H1 (cell line): ENCODE measurements at regions not wholly inside any gene's neighbourhood (a gene's known extent, or its start where the extent isn't known, plus 50 kb on each side); places are given as distances from the start of the nearest gene placed in this dataset.

ENCODE experiments used
- CTCF ChIA-PET: fragments of 300-600 bp; sonication (Branson Sonifier 250); formaldehyde crosslinking; loops from one replicate; lab custom pipeline; 2021; ENCODE audit not compliant: partially characterized antibody; lab: Charles Lee
- POLR2A ChIA-PET: fragments of 300-600 bp; sonication (Branson Sonifier 250); formaldehyde crosslinking; loops from one replicate; lab custom pipeline; 2021; ENCODE audit warnings: inconsistent platforms; ENCODE audit not compliant: partially characterized antibody; lab: Charles Lee
- DNase-seq, 2 experiments: peaks; one replicate each; pipeline versions ENCODE4 v3.0.0 to v3.0.0-alpha.2; 2010 to 2022; ENCODE audit warnings: low spot score in 2 of 2, low read depth in 1 of 2, mixed read lengths in 1 of 2
- FAIRE-seq: peaks from 2 replicates; lab custom pipeline; 2011; peaks lifted over from hg19 to GRCh38; lab: Jason Lieb, UNC
- H2AFZ ChIP-seq: 2 replicates; pipeline ENCODE4 v1.8.1; 2012; ENCODE audit warnings: low read length, inconsistent platforms
- H2AK5ac ChIP-seq: 2 replicates; pipeline ENCODE4 v1.6.1; 2013; ENCODE audit warnings: low read depth, low read length
- H2BK120ac ChIP-seq: replicated peaks from 2 replicates; pipeline ENCODE3; 2013; ENCODE audit warnings: low read depth, low read length, inconsistent platforms
- H2BK12ac ChIP-seq: 2 replicates; pipeline ENCODE4 v1.6.1; 2013; ENCODE audit warnings: low read depth, low read length
- H2BK15ac ChIP-seq: 2 replicates; pipeline ENCODE4 v1.6.1; 2013; ENCODE audit warnings: low read length
- H2BK20ac ChIP-seq: 2 replicates; pipeline ENCODE4 v1.6.1; 2013; ENCODE audit warnings: low read length
- H2BK5ac ChIP-seq: 2 replicates; pipeline ENCODE4 v1.6.1; 2013; ENCODE audit warnings: low read depth, low read length
- H3K14ac ChIP-seq: 2 replicates; pipeline ENCODE4 v1.6.1; 2013; ENCODE audit warnings: inconsistent platforms; ENCODE audit not compliant: insufficient read length
- H3K18ac ChIP-seq: 2 replicates; pipeline ENCODE4 v1.6.1; 2013; ENCODE audit warnings: low read length; ENCODE audit errors: extremely low read depth
- H3K23ac ChIP-seq: 2 replicates; pipeline ENCODE4 v1.6.1; 2013; ENCODE audit warnings: inconsistent platforms; ENCODE audit not compliant: insufficient read length
- H3K23me2 ChIP-seq: 2 replicates; pipeline ENCODE4 v1.6.1; 2013; ENCODE audit warnings: low read depth, low read length
- H3K27ac ChIP-seq: 2 replicates; pipeline ENCODE4 v1.6.1; 2011; ENCODE audit warnings: low read depth, low read length, inconsistent platforms
- H3K27me3 ChIP-seq, 4 experiments: replicated peaks in 1 of 4; 1 replicate in 1 of 4; 2 replicates in 3 of 4; pipeline versions ENCODE4 v1.6.1 to v1.8.1; 2011 to 2013; ENCODE audit warnings: low read length in 3 of 4, mild to moderate bottlenecking in 3 of 4, inconsistent platforms in 2 of 4, mixed read lengths in 2 of 4, moderate library complexity in 1 of 4; ENCODE audit not compliant: control insufficient read depth in 3 of 4, insufficient read depth in 3 of 4; ENCODE audit errors: extremely low read depth in 1 of 4
- H3K36me3 ChIP-seq, 4 experiments: 2 replicates each; pipeline versions ENCODE4 v1.6.1 to v1.8.1; 2011 to 2013; ENCODE audit warnings: mild to moderate bottlenecking in 4 of 4, low read length in 3 of 4, moderate library complexity in 2 of 4, control low read depth in 1 of 4, inconsistent platforms in 1 of 4; ENCODE audit not compliant: insufficient read depth in 4 of 4, control insufficient read depth in 2 of 4
- H3K4ac ChIP-seq: replicated peaks from 2 replicates; pipeline ENCODE3; 2013; ENCODE audit warnings: low read length, low read depth, mixed read lengths, inconsistent platforms; ENCODE audit not compliant: insufficient read length
- H3K4me1 ChIP-seq, 4 experiments: replicated peaks in 1 of 4; 1 replicate in 1 of 4; 2 replicates in 3 of 4; pipeline versions ENCODE4 v1.6.1 to v1.8.1; 2011 to 2013; ENCODE audit warnings: low read length in 3 of 4, inconsistent platforms in 2 of 4, mixed read lengths in 1 of 4; ENCODE audit not compliant: insufficient read depth in 4 of 4, control insufficient read depth in 3 of 4
- H3K4me2 ChIP-seq, 2 experiments: 2 replicates each; pipeline versions ENCODE4 v1.6.1 to v1.8.1; 2011 to 2013; ENCODE audit warnings: low read depth in 2 of 2, low read length in 2 of 2, control low read depth in 1 of 2, inconsistent platforms in 1 of 2, mild to moderate bottlenecking in 1 of 2; ENCODE audit not compliant: insufficient read depth in 1 of 2
- H3K4me3 ChIP-seq, 4 experiments: fragments of 200-600, 300-600 bp in 1 of 4; sonication (generic), shearing (Covaris generic), sonication (Bioruptor Twin) in 1 of 4; 2 replicates each; pipeline versions ENCODE4 v1.5.1 to v1.8.1; 2011 to 2016; ENCODE audit warnings: low read length in 4 of 4, low read depth in 3 of 4, control low read depth in 2 of 4, inconsistent platforms in 2 of 4, mild to moderate bottlenecking in 2 of 4, mixed read lengths in 1 of 4, moderate library complexity in 1 of 4; ENCODE audit not compliant: insufficient read depth in 2 of 4; ENCODE audit errors: extremely low read depth in 1 of 4
- H3K56ac ChIP-seq: replicated peaks from 2 replicates; pipeline ENCODE3; 2013; ENCODE audit warnings: low read depth, mild to moderate bottlenecking, mixed read lengths, low read length, inconsistent platforms; ENCODE audit not compliant: insufficient read length
- H3K79me1 ChIP-seq: 2 replicates; pipeline ENCODE4 v1.6.1; 2013; ENCODE audit warnings: low read depth, low read length, control low read depth
- H3K79me2 ChIP-seq, 2 experiments: 2 replicates each; pipeline versions ENCODE4 v1.6.1 to v1.8.1; 2012 to 2013; ENCODE audit warnings: low read length in 2 of 2, mild to moderate bottlenecking in 2 of 2, inconsistent platforms in 1 of 2; ENCODE audit not compliant: insufficient read depth in 2 of 2, control insufficient read depth in 1 of 2
- H3K9ac ChIP-seq, 4 experiments: replicated peaks in 1 of 4; 1 replicate in 1 of 4; 2 replicates in 3 of 4; pipeline versions ENCODE4 v1.6.1 to v1.8.1; 2011 to 2013; ENCODE audit warnings: low read depth in 3 of 4, low read length in 3 of 4, control low read depth in 2 of 4, mild to moderate bottlenecking in 2 of 4, moderate library complexity in 2 of 4, inconsistent platforms in 1 of 4; ENCODE audit errors: extremely low read depth in 1 of 4
- H3K9me3 ChIP-seq, 2 experiments: 2 replicates each; pipeline versions ENCODE4 v1.6.1 to v1.8.1; 2012 to 2013; ENCODE audit warnings: mild to moderate bottlenecking in 2 of 2, moderate library complexity in 2 of 2, control low read depth in 1 of 2, inconsistent platforms in 1 of 2, low read depth in 1 of 2, low read length in 1 of 2, mixed read lengths in 1 of 2; ENCODE audit not compliant: insufficient read depth in 2 of 2
- H4K20me1 ChIP-seq, 2 experiments: replicated peaks in 1 of 2; 2 replicates each; pipeline versions ENCODE3 to v1.8.1; 2011 to 2013; ENCODE audit warnings: inconsistent platforms in 2 of 2, low read length in 2 of 2, mild to moderate bottlenecking in 1 of 2; ENCODE audit not compliant: insufficient read depth in 2 of 2, control insufficient read depth in 1 of 2
- H4K5ac ChIP-seq: 2 replicates; pipeline ENCODE4 v1.6.1; 2013; ENCODE audit warnings: low read length, low read depth, mixed read lengths, inconsistent platforms; ENCODE audit not compliant: insufficient read length
- H4K8ac ChIP-seq: 2 replicates; pipeline ENCODE4 v1.8.0; 2013; ENCODE audit warnings: mild to moderate bottlenecking, moderate library complexity, low read length, inconsistent platforms; ENCODE audit not compliant: insufficient read depth; ENCODE audit errors: extremely low read depth
- H4K91ac ChIP-seq: replicated peaks from 2 replicates; pipeline ENCODE3; 2013; ENCODE audit warnings: low read length, mixed read lengths, inconsistent platforms; ENCODE audit not compliant: insufficient read length
- CEBPB ChIP-seq: IDR thresholded peaks from 2 replicates; pipeline ENCODE4 v1.6.1; 2012; ENCODE audit warnings: low read depth, low read length
- CHD1 ChIP-seq: IDR thresholded peaks from 2 replicates; pipeline ENCODE4 v1.6.1; 2012; ENCODE audit warnings: low read depth, low read length, improper control_type of control experiment
- CTBP2 ChIP-seq: IDR thresholded peaks from 2 replicates; pipeline ENCODE4 v1.7.0; 2011; ENCODE audit warnings: borderline replicate concordance, mild to moderate bottlenecking, moderate library complexity, mixed read lengths, low read length; ENCODE audit not compliant: insufficient read depth, insufficient read length
- CTCF ChIP-seq, 3 experiments: IDR thresholded peaks; 1 replicate in 2 of 3; 2 replicates in 1 of 3; pipeline versions ENCODE4 v1.5.1 to v1.6.1; 2011; ENCODE audit warnings: low read length in 3 of 3, mild to moderate bottlenecking in 3 of 3, inconsistent platforms in 2 of 3, low read depth in 1 of 3, moderate library complexity in 1 of 3; ENCODE audit not compliant: insufficient read depth in 1 of 3; ENCODE audit errors: control extremely low read depth in 1 of 3
- FOSL1 ChIP-seq: IDR thresholded peaks from 2 replicates; pipeline ENCODE4 v1.6.1; 2011; ENCODE audit warnings: mild to moderate bottlenecking, low read depth, low read length, moderate library complexity; ENCODE audit not compliant: insufficient read depth
- KDM4A ChIP-seq: IDR thresholded peaks from one replicate; pipeline ENCODE4 v1.7.1; 2012; ENCODE audit warnings: low read depth, mild to moderate bottlenecking, moderate library complexity, low read length, inconsistent platforms; ENCODE audit not compliant: severe bottlenecking
- POLR2A ChIP-seq, 2 experiments: IDR thresholded peaks; 1 replicate in 1 of 2; 2 replicates in 1 of 2; pipeline ENCODE4 v1.6.1; 2011; ENCODE audit warnings: low read depth in 2 of 2, low read length in 2 of 2, mild to moderate bottlenecking in 2 of 2; ENCODE audit errors: control extremely low read depth in 1 of 2
- SIN3A ChIP-seq, 2 experiments: IDR thresholded peaks in 1 of 2; conservative IDR thresholded peaks in 1 of 2; 2 replicates each; pipeline ENCODE4 v1.6.1; 2011 to 2012; ENCODE audit warnings: low read length in 2 of 2, improper control_type of control experiment in 1 of 2, low read depth in 1 of 2, mild to moderate bottlenecking in 1 of 2
- WGBS, 2 experiments: shearing (Covaris generic) in 1 of 2; methylation state at CpG; one replicate each; pipeline versions ENCODE4 v1.1.6 to v1.1.7; 2013 to 2015; ENCODE audit warnings: low lambda C conversion rate in 2 of 2, mixed read lengths in 2 of 2, inconsistent platforms in 1 of 2, low coverage in 1 of 2, missing lambda C conversion rate in 1 of 2; ENCODE audit not compliant: insufficient replicate concordance in 2 of 2, insufficient coverage in 1 of 2, insufficient read length in 1 of 2; ENCODE audit errors: extremely low coverage in 1 of 2, missing lambda C conversion rate in 1 of 2; 5-methylcytosine and 5-hydroxymethylcytosine counted together

- Histone ChIP-seq H3K79me1 (no peaks in the 10 kb centered on the region), H4K5ac (no peak overlapping the region), H3K79me2 (no peaks in the 10 kb centered on the region; a peak in 1 of 4 replicates), H3K56ac (no peak overlapping the region), H2BK120ac (no peak overlapping the region), H4K20me1 (peaks cover 0 to 12% of the 10 kb centered on the region in 2 experiments), H3K4ac (no peak overlapping the region), H3K27ac (no peak overlapping the region), H3K23me2 (peaks cover 6% of the 10 kb centered on the region; the same call in 1 of the 2 replicates), H4K8ac (no peak overlapping the region), H2AFZ (no peak overlapping the region), H3K9me3 (no peaks in the 10 kb centered on the region), H3K14ac (no peak overlapping the region), H2AK5ac (no peak overlapping the region), H4K91ac (no peak overlapping the region), H3K23ac (no peak overlapping the region), H2BK15ac (no peak overlapping the region), H3K36me3 (no peaks in the 10 kb centered on the region), H3K27me3 (no peaks in the 10 kb centered on the region), H2BK20ac (no peak overlapping the region), H3K4me1 (peaks cover 0 to 7% (median 4%) of the 10 kb centered on the region in 4 experiments; a peak in 3 of 7 replicates), H3K4me3 (no peak overlapping the region), H3K18ac (no peak overlapping the region), H3K4me2 (no peak overlapping the region), H3K9ac (no peak overlapping the region), H2BK5ac (no peak overlapping the region), H2BK12ac (peak overlapping the region; percentile 27; the same call in 1 of the 2 replicates)
- DNase-seq (no peak), FAIRE-seq (no peak)
- ChIA-PET CTCF (interaction anchor here (1.6 kb wide), 1 partner anchor 61 kb away, joined by 3 read pairs; no protein-coding TSS in a partner anchor), POLR2A (no interaction called here)
- no peak for TF ChIP-seq KDM4A
- no peak for TF ChIP-seq CTCF (IDR thresholded peaks at IDR 0.05; ENCODE audit: control extremely low read depth in 1 of 3, insufficient read depth in 1 of 3, low read depth in 1 of 3, low read length in 3 of 3)
- no peak for TF ChIP-seq SIN3A (conservative IDR thresholded peaks at IDR 0.05 in 1 of 2, IDR thresholded peaks at IDR 0.05 in 1 of 2; ENCODE audit: low read depth in 1 of 2, low read length in 2 of 2)
- TF ChIP-seq CHD1: no peak
- TF ChIP-seq FOSL1: no peak
- TF ChIP-seq CEBPB: 0 out of 2 replicates have a peak, but pooled peaks have one; percentile 48
- TF ChIP-seq POLR2A (IDR thresholded peaks at IDR 0.05; ENCODE audit: control extremely low read depth in 1 of 2, low read depth in 2 of 2, low read length in 2 of 2): no peak
- TF ChIP-seq CTBP2: no peak
- WGBS, 2 experiments: 85% methylated on average over 9 of the region's 9 CpGs; no CpG with 5 or more reads in 1 of the 2 experiments
Measured at GRCh38 chr11:70587075-70587389, 188.7 kb downstream of the CTTN start.
